ENCODE measurements at regions not wholly inside any gene's neighbourhood (a gene's known extent, or its start where the extent isn't known, plus 50 kb on each side); places are given as distances from the start of the nearest gene placed in this dataset.

- TF ChIP-seq, protein P1, sequence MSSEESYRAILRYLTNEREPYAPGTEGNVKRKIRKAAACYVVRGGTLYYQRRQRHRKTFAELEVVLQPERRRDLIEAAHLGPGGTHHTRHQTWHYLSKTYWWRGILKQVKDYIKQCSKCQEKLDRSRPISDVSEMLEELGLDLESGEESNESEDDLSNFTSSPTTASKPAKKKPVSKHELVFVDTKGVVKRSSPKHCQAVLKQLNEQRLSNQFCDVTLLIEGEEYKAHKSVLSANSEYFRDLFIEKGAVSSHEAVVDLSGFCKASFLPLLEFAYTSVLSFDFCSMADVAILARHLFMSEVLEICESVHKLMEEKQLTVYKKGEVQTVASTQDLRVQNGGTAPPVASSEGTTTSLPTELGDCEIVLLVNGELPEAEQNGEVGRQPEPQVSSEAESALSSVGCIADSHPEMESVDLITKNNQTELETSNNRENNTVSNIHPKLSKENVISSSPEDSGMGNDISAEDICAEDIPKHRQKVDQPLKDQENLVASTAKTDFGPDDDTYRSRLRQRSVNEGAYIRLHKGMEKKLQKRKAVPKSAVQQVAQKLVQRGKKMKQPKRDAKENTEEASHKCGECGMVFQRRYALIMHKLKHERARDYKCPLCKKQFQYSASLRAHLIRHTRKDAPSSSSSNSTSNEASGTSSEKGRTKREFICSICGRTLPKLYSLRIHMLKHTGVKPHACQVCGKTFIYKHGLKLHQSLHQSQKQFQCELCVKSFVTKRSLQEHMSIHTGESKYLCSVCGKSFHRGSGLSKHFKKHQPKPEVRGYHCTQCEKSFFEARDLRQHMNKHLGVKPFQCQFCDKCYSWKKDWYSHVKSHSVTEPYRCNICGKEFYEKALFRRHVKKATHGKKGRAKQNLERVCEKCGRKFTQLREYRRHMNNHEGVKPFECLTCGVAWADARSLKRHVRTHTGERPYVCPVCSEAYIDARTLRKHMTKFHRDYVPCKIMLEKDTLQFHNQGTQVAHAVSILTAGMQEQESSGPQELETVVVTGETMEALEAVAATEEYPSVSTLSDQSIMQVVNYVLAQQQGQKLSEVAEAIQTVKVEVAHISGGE (CRISPR knock-in tag; IDR thresholded peaks at IDR 0.05) = no peak
- TF ChIP-seq CBX5 (IDR thresholded peaks at IDR 0.05; ENCODE audit: low read depth) (no peak), ETV6 (conservative IDR thresholded peaks at IDR 0.05 in 1 of 2, IDR thresholded peaks at IDR 0.05 in 1 of 2; ENCODE audit: borderline replicate concordance in 1 of 2, low read depth in 1 of 2) (no peak), BHLHE40 (IDR thresholded peaks at IDR 0.05; ENCODE audit: borderline replicate concordance in 1 of 2, low read depth in 2 of 2, low read length in 1 of 2) (no peak), WRNIP1 (IDR thresholded peaks at IDR 0.05; ENCODE audit: borderline replicate concordance, low read depth, low read length) (no peak), BRCA1 (IDR thresholded peaks at IDR 0.05; ENCODE audit: low read depth, low read length) (no peak), JUNB (IDR thresholded peaks at IDR 0.05) (no peak), EED (IDR thresholded peaks at IDR 0.05; ENCODE audit: low read depth) (no peak), IRF5 (IDR thresholded peaks at IDR 0.05; ENCODE audit: borderline replicate concordance) (no peak), SPI1 (IDR thresholded peaks at IDR 0.05; ENCODE audit: borderline replicate concordance, insufficient read depth, low read depth, low read length) (no peak)
These were observed 242.0 kb downstream of the NFKBIZ start (continued) for GRCh38 chr3:102091358-102091757.
